ENCODE measurements at regions not wholly inside any gene's neighbourhood (a gene's known extent, or its start where the extent isn't known, plus 50 kb on each side); places are given as distances from the start of the nearest gene placed in this dataset.

- DNase-seq: no peak
Measured at GRCh38 chr20:50381075-50381732, 129.0 kb upstream of the PTPN1 start.

GRCh38 chr20:50381771-50382593 is 128.2 kb upstream of the PTPN1 start:
- DNase-seq: peak; percentile 22

DNA sequence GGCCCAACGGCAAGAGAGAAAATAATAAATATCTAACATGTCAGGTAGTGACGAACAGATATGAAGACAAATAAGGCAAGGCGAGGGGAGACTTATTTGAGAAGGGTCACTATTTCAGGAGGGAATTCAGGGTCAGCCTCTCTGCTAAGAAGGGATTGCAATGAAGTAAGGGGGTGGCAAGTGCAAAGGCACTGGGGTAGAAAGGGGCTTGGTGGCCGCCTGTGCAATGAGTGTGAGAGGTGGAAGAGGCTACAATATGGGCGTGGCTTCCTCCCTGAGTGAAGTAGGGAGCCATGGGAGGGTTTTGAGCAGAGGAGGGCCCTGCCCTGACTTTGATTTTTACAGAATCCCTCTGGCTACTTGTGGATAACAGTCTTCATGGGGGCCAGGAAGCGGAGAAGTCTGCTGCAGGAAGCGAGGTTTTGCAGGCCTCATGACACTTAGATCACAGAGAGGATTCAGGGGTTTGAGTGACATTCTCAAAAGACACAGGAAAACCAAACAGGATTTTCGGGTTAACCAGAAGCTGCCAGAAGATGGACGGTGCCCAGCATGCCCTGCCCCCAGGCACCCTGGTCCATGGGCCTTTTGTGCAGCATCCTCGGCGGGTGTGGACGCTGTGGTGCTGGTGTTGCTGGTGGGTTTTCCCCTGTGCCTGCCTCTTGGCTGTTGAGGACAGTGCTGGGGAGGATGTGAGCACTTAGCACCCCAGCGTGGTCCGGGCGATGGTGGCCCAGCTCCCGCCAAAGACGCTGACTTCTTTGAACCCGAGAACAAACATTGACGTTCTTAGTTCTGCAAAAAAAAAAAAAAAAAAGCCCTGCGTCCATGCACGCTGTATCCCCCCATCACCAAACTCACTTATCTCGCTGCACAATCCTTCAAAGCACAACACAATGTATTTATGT is 124.2 kb upstream of the PTPN1 start:
- DNase-seq: peak; percentile 73

DNA sequence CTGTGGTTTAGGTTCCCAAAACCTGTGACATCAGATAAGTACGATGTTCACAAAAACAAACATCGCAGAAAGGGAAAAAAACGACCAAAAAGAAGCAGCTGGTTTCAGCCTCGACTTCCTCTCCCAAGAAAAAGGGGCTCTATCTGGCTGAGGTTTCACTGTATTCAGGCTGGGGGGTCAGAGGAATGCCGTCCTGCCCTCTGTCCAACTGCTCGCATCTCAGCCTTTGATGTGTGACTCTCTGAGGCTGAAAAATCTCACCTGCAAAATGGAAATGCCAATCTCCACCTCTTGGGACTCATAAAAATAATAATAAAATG is 123.6 kb upstream of the PTPN1 start:
- DNase-seq: no peak

DNA sequence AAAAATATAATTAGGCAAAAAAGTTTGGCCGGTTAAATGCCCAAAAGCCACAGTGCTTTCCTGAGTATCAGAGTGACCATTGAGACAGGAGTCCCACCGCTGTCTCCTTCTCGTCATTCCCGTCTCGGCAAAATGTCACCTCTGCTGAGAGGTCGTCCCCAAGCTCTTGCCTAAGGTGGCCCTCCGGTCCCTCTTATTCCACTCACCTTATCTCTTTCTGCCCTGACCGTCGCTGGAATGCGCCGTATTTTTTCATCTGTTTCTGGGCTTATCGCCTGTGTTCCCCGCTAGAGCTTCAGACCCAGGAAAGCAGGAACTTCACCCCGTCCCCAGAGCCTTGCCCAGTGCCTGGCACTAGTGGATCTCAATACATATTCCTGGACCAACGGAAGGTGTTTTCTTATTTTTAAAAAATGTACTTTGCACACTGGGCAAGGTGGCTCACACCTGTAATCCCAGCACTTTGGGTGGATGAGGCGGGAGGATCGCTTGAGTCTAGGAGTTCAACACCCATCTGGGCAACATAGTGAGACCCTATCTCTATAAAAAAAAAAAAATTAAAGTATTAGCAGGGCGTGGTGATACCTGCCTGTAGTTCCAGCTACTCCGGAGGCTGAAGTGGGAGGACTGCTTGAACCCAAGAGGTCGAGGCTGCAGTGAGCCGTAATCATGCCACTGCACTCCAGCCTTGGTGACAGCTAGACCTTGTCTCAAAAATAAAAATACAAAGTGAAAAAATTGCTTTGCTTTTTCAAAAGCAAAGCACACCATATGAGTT is 122.8 kb upstream of the PTPN1 start:
- DNase-seq: no peak

DNA sequence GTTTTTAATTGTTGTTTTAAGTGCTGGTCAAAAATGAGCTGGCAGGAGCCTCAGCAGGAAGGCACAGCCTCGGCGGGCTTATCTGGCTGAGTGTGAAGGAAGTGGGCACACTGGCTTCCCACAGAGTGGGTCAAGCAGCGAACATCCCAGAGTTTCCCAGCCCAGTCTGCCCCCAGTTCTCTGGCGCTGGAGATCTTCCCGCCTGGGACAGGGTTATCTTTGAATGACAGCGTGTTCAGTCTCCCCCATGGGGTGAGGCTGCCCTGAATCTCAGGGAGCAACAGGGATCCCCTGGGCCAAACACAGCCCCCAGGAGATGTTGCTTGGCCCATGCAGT is 122.2 kb upstream of the PTPN1 start:
- no peak for DNase-seq

DNA sequence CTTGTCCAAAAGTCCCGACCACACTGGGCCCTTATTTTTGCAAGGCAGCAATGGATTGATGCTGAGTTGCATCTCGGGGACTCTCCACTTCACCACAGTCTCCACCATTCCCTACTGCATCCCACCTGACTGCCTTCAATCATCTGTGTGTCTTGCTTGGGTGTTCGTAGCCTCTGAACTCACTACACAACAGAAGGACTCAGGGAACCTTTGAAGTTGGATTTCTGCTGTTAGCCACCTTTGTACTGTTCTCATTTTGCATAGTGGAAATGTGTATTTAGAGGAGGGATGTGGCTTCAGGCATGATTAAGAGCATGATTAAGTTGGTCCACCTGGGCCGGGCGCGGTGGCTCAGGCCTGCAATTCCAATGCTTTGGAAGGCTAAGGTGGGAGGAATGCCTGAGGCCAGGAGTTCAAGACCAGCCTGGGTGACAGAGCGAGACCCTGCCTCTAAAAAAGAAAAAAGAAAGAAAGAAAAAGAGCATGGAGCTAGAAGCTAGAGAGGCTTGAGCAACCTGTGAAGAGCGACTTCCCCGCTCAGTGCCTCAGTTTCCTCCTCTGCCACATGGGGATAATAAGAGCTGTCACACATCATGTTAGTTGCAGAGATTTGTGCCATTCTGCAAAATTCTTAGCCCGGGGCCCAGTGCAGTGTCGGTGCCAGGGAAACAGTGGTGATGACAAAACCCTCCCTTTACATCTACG is 121.3 kb upstream of the PTPN1 start:
- no peak for DNase-seq

DNA sequence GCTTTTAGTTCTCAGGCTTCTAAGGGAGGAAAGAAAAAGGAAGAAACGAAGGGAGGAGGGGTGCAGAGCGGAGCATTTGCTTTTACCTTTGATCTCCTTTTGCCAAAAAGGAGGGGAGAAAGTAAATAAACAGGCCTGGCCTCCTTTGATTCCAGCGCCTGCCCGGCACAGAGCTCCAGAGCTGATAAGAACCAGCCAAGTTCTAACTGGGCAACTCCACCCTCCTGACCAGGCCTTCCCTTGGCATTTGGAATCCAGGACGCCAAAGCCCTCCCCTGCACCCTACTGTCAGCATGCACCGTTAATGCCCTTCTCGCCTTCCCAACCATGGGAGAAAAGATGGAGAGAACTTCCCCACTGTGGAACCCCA is 120.8 kb upstream of the PTPN1 start:
- DNase-seq: no peak

- no peak for DNase-seq
Measured at GRCh38 chr20:50389808-50390684, 120.1 kb upstream of the PTPN1 start.

- DNase-seq: no peak
Measured at GRCh38 chr20:50390685-50391443, 119.3 kb upstream of the PTPN1 start.

DNA sequence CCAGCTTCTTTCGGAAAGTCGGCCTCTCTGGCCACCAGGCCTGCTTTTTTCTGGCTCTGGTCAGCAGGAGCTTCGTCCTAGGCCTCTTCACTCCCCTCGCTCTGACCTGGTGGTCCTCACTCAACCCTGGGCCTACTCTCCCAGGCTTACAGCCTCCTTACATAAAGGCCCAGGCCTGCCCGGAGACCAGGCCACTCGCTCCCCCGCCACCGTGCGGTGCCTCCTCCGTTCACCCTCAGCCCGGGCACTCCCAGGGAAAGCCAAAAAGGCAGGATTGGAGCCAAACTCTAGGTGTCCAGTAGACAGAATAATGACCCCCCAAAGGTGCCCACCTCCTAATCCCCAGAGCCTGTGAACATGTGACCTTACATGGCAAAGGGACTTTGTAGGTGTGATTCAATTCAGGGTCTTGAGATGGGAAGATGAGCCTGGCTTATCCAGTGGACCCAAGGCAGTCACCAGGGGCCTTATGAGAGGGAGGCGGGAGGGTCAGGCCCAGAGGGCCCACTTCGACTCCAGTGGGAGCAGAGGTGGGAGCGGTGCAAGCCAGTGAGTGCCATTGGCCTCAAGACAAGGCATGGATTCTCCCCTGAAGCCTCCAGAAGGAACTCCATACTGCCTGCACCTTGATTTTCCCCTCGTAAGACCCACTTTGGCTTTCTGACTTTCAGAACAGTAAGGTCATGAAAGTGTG is 118.6 kb upstream of the PTPN1 start:
- no peak for DNase-seq

GRCh38 chr20:50392138-50392866 is 117.9 kb upstream of the PTPN1 start:
- peak; percentile 19 for DNase-seq

DNA sequence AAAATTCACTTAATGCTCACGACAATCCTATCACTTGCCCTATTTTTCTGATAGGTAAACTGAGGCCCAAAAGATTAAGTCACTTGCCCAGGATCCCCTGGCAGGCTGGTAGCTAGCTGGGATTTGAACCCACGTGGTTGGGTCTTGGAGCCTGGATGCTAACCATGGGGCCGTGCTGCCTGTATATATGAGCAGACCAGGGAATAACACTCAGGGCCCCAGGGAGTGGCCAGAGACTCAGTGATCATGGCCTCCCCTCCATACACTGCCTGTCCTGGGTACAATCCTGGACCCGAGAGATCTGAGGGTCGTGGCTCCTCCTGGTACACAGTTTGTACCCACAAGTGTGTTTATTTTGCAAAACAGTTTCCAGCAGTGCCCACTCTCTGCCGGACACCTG is 116.9 kb upstream of the PTPN1 start:
- no peak for DNase-seq

GRCh38 chr20:50393990-50394561 is 116.1 kb upstream of the PTPN1 start:
- DNase-seq: no peak

GRCh38 chr20:50394569-50394968 is 115.6 kb upstream of the PTPN1 start:
- DNase-seq: no peak

DNA sequence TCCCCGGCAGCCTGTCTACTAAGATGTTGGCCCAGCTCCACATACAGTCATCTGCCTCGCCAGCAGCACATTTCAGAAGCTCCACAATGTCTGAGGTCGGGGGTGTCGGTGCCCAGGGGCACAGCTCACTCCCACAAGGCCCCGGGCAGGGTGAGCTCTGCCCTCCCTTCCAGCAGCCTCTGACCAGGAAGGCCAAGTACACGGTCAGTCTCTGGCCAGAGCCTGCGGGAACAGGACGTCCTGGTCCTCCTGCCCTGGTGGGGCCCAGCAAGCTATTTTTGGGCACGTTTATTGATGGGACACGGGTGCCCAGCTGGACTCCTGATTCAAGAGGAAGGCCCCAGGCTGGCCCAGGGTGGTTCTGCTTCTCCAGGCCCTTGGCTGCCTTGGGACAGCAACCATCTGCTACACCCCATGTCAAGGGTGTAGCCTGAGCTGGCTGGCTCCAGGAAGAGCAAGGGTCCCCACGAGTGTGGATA is 114.9 kb upstream of the PTPN1 start:
- no peak for DNase-seq

DNA sequence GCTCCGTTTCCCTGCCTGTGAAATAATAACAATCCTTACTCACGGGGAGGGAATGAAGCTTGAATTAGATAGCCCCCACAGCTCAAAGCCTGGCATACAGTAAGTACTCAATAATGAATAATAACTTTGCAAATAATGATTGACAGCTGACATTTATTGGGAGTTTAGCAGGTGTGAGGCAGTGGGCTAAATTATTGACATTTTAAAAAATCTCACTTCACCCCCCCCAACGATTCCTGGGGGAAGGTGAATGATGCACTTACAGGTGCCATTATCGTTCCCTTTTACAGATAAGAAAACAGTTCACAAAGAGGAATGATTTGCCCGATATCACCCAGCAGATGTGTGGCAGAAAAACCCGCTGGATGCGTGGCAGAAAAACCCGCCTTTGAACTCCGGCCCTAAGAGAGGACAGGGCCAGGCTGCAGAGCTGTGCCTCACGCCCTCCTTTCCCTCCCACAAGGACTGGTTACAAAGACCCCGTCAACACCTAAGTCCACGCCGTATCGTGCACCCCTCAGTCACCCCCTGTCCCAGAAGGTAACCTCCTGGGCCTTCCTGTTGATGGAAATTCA is 114.2 kb upstream of the PTPN1 start:
- no peak for DNase-seq

DNA sequence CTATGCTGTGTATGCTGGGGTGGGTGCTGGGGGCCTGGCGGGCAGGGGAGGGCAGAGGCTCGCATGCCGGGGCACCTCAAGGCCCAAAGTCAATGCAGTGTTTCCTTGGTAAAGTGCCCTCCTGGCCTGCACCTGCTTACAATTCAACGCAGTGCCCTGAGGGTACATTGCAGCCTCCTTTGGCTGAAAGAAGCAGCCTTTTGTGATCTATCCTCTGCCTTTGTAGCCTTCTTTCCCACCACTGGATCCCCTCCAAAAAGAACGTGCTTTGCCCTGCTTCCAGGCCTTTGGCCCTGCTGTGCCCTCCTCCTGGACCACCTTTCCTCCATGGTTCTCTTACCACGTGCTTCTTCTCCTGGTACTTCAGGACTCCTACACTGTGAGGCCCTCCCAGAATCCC is 113.6 kb upstream of the PTPN1 start:
- no peak for DNase-seq

Data from CD4-positive, alpha-beta T cell treated with Interleukin-17A for 1 hour (primary cell).